Testis (tissue), 2 donors: ENCODE measurements at regions not wholly inside any gene's neighbourhood (a gene's known extent, or its start where the extent isn't known, plus 50 kb on each side); places are given as distances from the start of the nearest gene placed in this dataset.

Experiments
- DNase-seq: peaks from one replicate; pipeline ENCODE4 v3.0.0-alpha.2; 2019
- H3K27ac ChIP-seq, 2 donors: fragments of 200-600 bp; sonication (generic); one replicate each; pipeline ENCODE4 v1.5.1; 2019
- H3K27me3 ChIP-seq: fragments of 200-600 bp; sonication (generic); one replicate; pipeline ENCODE4 v1.5.1; 2019
- H3K36me3 ChIP-seq: fragments of 200-600 bp; sonication (generic); one replicate; pipeline ENCODE4 v1.5.1; 2017; ENCODE audit warnings: low read depth; ENCODE audit errors: missing control alignments
- H3K4me1 ChIP-seq: fragments of 200-600 bp; sonication (generic); one replicate; pipeline ENCODE4 v1.5.1; 2019
- H3K4me3 ChIP-seq, 2 donors: fragments of 200-600 bp; sonication (generic); one replicate each; pipeline ENCODE4 v1.5.1; 2017 to 2019
- H3K9me3 ChIP-seq: fragments of 200-600 bp; sonication (generic); one replicate; pipeline ENCODE4 v1.5.1; 2017
- POLR2A ChIP-seq: fragments of 450-650 bp; IDR thresholded peaks from one replicate; pipeline ENCODE4 v1.6.1; 2017; ENCODE audit warnings: antibody characterized with exemption, mild to moderate bottlenecking, moderate library complexity
- WGBS, 2 donors: methylation state at CpG; one replicate each; pipeline ENCODE4 v1.1.5; 2018; 5-methylcytosine and 5-hydroxymethylcytosine counted together
- intact Hi-C: fragments of 100-400 bp; cut with DNase I; formaldehyde crosslinking; loops from one replicate; pipeline ENCODE4 v1.15.1; 2023; ENCODE audit warnings: low total_unique reads
- TF ChIP-seq, protein P1 (sequence below), 3 experiments: fragments of 450-650 bp in 2 of 3; fragments of 200-600 bp in 1 of 3; sonication (generic) in 1 of 3; IDR thresholded peaks; one replicate each; pipeline ENCODE4 v1.5.1; 2016 to 2019; ENCODE audit warnings: antibody characterized with exemption in 3 of 3, mild to moderate bottlenecking in 2 of 3, moderate library complexity in 1 of 3

DNA sequence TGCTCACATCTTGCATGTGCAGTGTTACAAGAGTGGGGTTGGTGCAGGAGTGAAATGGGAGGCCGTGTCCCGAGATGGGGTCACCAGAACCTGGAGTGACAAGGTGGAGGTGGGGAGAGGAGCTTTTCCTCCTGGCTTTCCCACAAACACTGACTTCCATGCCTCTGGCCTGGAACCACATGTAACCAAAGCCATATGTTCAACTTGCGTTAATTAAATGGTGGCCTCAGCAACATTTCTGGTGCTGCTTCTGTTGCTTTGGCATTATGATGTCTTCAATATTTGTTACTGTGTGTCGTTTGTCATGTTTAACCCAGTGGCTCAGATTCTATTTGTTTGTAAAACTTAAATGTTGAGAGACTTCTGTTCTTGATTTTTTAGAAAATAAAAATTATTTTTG is 110.2 kb downstream of the VCPKMT start:
- Histone ChIP-seq H3K27me3 (no peaks in the 10 kb centered on the region), H3K36me3 (no peaks in the 10 kb centered on the region), H3K9me3 (no peaks in the 10 kb centered on the region), H3K4me3 (no peak overlapping the region), H3K4me1 (peaks cover 17% of the 10 kb centered on the region), H3K27ac (no peak overlapping the region)
- DNase-seq = no peak
- TF ChIP-seq POLR2A = no peak
- TF ChIP-seq, protein P1, sequence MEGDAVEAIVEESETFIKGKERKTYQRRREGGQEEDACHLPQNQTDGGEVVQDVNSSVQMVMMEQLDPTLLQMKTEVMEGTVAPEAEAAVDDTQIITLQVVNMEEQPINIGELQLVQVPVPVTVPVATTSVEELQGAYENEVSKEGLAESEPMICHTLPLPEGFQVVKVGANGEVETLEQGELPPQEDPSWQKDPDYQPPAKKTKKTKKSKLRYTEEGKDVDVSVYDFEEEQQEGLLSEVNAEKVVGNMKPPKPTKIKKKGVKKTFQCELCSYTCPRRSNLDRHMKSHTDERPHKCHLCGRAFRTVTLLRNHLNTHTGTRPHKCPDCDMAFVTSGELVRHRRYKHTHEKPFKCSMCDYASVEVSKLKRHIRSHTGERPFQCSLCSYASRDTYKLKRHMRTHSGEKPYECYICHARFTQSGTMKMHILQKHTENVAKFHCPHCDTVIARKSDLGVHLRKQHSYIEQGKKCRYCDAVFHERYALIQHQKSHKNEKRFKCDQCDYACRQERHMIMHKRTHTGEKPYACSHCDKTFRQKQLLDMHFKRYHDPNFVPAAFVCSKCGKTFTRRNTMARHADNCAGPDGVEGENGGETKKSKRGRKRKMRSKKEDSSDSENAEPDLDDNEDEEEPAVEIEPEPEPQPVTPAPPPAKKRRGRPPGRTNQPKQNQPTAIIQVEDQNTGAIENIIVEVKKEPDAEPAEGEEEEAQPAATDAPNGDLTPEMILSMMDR (IDR thresholded peaks at IDR 0.05) = no peak
- WGBS, 2 donors = 93 to 94% methylated on average over 4 of the region's 4 CpGs
- intact Hi-C loops = no loop called here

DNA sequence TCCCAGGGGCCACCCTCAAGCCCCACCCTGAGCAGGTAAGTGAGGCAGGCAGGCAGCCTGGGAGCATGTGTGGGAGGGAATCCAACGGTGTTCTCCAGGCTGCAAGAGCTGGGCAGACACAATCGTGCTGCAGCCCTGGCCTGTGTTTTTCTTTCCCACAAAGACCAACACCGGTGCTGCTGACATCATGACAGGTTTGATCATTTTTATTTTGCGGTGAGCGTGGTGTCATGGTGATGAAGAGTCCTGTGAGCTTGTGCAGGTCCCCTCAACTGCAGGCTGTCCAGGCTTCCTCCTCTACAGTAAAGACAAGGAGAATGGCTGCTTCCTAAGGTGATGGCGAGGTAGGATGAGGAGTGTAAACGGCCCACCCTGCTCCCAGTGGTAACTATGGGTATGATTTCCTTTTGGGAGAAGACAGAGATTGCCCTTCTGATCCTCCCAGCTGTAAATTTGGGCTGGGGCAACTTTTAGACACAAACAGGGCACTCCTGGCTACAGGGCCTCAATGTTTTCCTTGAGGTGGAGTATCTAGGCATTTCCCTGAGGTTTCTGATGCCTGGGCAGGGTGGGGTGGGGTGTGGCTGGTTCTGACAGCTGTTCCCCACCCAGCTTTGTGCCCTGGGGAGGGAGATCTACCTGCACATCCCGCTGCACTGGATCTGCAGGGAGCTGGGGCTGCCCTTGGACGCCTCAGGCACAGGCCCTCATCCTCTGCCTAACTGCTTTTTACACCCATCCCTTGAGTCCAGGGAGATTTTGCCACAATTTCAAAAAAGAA is 109.1 kb downstream of the VCPKMT start:
- no peak overlapping the region for H3K27ac ChIP-seq
- H3K4me1 ChIP-seq = peaks cover 8% of the 10 kb centered on the region
- no peaks in the 10 kb centered on the region for H3K9me3 ChIP-seq
- no peak overlapping the region for H3K4me3 ChIP-seq
- no peak for TF ChIP-seq POLR2A
- TF ChIP-seq, protein P1 (IDR thresholded peaks at IDR 0.05) = no peak
- no peaks in the 10 kb centered on the region for H3K27me3 ChIP-seq
- no peak for DNase-seq
- intact Hi-C loops = no loop called here
- 81 to 84% methylated on average over 9 of the region's 9 CpGs for WGBS, 2 donors
- no peaks in the 10 kb centered on the region for H3K36me3 ChIP-seq

DNA sequence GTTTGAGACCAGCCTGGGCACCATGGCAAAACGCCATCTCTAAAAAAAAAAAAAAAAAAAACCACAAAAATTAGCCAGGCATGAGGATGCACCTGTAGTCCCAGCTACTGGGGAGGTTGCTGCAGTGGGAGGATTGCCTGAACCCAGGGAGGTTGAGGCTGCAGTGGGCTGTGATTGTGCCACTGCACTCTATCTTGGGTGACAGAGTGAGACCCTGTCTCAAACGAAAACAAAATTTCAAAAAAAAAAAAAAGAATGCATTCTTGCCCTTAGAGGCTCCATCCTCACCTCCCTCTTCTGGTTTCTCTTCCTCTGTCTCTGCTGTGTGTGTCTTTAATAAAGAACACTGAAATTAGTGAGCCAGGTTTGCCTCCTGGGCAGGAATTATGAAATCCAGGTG is 107.8 kb downstream of the VCPKMT start:
- TF ChIP-seq, protein P1 (IDR thresholded peaks at IDR 0.05) = no peak
- TF ChIP-seq POLR2A = no peak
- DNase-seq = no peak
- 52 to 88% methylated on average over 2 of the region's 2 CpGs for WGBS, 2 donors
- no peaks in the 10 kb centered on the region for H3K9me3 ChIP-seq
- H3K4me3 ChIP-seq = no peak overlapping the region
- H3K36me3 ChIP-seq = no peaks in the 10 kb centered on the region
- no peaks in the 10 kb centered on the region for H3K4me1 ChIP-seq
- no peaks in the 10 kb centered on the region for H3K27me3 ChIP-seq
- no peak overlapping the region for H3K27ac ChIP-seq
- intact Hi-C loops = no loop called here

DNA sequence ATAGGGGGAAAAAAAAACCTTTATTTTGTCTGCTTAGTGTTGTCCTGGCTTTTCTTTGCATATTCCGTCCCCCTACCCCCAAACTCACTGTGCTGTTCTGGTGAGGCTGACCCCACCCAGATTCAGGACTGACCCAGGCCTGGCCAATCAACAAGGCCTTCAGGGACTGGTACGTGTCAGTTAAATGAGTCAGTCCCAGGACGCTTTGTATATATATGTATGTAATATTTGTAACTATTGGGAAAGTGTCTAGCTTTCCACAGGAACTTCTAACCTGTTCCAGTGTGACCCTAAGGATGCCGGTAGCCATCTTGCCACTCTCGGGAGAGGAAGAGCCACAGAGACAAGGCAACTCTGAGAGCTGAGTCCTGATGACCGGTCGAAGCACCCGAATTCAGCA is 107.4 kb downstream of the VCPKMT start:
- WGBS, 2 donors = 84 to 93% methylated on average over 8 of the region's 8 CpGs
- Histone ChIP-seq H3K4me1 (no peaks in the 10 kb centered on the region), H3K36me3 (no peaks in the 10 kb centered on the region), H3K4me3 (no peak overlapping the region), H3K27ac (no peak overlapping the region), H3K27me3 (no peaks in the 10 kb centered on the region), H3K9me3 (no peaks in the 10 kb centered on the region)
- no peak for DNase-seq
- intact Hi-C loops = no loop called here
- no peak for TF ChIP-seq POLR2A
- TF ChIP-seq, protein P1 (IDR thresholded peaks at IDR 0.05) = no peak

DNA sequence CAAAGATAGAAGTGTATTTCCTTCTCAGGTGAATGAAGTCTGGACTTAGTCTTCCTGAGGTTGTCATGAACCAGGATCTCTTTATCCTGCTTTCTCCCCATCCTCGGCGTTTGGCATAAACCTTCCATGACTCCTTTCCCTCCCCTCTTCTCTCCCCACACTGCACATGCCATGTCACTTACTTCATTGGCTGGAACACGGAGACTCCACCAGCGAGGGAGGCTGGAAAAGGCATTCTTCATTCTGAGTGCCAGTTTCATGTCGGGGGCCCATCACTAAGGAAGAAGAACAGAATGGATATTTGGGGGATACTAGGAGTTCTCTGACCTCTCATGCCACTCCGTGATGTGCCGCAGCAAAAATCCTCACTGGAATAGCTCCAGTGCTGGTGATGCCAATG is 105.6 kb downstream of the VCPKMT start:
- H3K9me3 ChIP-seq = no peaks in the 10 kb centered on the region
- H3K27me3 ChIP-seq = no peaks in the 10 kb centered on the region
- TF ChIP-seq, protein P1 (IDR thresholded peaks at IDR 0.05) = no peak
- no peak for TF ChIP-seq POLR2A
- DNase-seq = no peak
- H3K4me1 ChIP-seq = no peaks in the 10 kb centered on the region
- intact Hi-C loops = no loop called here
- no peak overlapping the region for H3K27ac ChIP-seq
- H3K36me3 ChIP-seq = no peaks in the 10 kb centered on the region
- no peak overlapping the region for H3K4me3 ChIP-seq
- WGBS, 2 donors = 68 to 76% methylated on average over 7 of the region's 7 CpGs
